ENCODE measurements at regions not wholly inside any gene's neighbourhood (a gene's known extent, or its start where the extent isn't known, plus 50 kb on each side); places are given as distances from the start of the nearest gene placed in this dataset.

DNA sequence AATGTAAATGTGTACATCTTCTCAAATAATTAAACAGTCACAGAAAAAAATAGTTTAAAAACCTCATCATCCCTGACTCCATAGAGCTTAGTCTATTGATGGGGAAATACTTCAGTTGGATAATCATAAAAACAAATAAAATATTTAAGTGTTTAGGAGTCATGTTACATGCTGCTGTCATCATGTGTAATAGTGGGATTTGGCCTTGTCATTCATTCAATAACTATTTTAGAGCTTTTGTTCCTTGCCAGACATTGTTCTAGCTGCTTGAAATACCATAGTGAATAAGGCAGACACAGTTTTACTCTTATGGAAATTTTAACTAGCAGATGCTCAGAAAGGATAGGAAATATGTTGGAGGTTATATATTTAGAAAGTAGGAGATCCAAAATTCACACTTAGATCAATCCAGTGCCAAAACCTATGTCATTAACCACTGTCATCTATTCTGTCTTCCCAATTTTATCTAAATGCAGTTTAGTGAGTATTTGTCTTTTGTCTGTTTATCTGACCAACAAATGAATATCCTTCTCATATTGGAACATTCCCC lies 324.7 kb downstream of the CASP12 start:
- no peak overlapping the region for H2AFZ ChIP-seq (ENCODE audit: low read length)
- TF ChIP-seq EZH2phosphoT487 (IDR thresholded peaks at IDR 0.05; ENCODE audit: borderline replicate concordance) = no peak
- TF ChIP-seq CTCF (conservative IDR thresholded peaks at IDR 0.05; ENCODE audit: low read length) = no peak
- H3K4me3 ChIP-seq (ENCODE audit: low read length, poor library complexity, severe bottlenecking) = no peak overlapping the region
- no peaks in the 10 kb centered on the region for H3K9me2 ChIP-seq (replicated peaks; ENCODE audit: low read depth, low read length)
- H3K9me3 ChIP-seq (ENCODE audit: insufficient read depth, low read depth, low read length) = no peaks in the 10 kb centered on the region
- no peaks in the 10 kb centered on the region for H3F3A ChIP-seq (ENCODE audit: low read depth)
- no peaks in the 10 kb centered on the region for H3K79me2 ChIP-seq (ENCODE audit: insufficient read depth, low read length)
- no peaks in the 10 kb centered on the region for H4K20me1 ChIP-seq (ENCODE audit: insufficient read depth, low read length, poor library complexity, severe bottlenecking)
- peaks cover 5% of the 10 kb centered on the region for H3K4me1 ChIP-seq (ENCODE audit: insufficient read depth, low read length, poor library complexity, severe bottlenecking)
- no peak overlapping the region for H3K4me2 ChIP-seq (ENCODE audit: low read depth, low read length, poor library complexity, severe bottlenecking)
- H3K9ac ChIP-seq (ENCODE audit: low read depth, low read length, poor library complexity, severe bottlenecking) = no peak overlapping the region
- H3K27me3 ChIP-seq (ENCODE audit: insufficient read depth, low read length, poor library complexity, severe bottlenecking) = no peaks in the 10 kb centered on the region
- H3K36me3 ChIP-seq (ENCODE audit: insufficient read depth, low read length) = no peaks in the 10 kb centered on the region

GRCh38 chr11:104572279-104572678 lies 326.0 kb downstream of the CASP12 start:
- H3K27me3 ChIP-seq (ENCODE audit: insufficient read depth, low read length, poor library complexity, severe bottlenecking) = no peaks in the 10 kb centered on the region
- no peak for TF ChIP-seq EZH2phosphoT487 (IDR thresholded peaks at IDR 0.05; ENCODE audit: borderline replicate concordance)
- no peak for TF ChIP-seq CTCF (conservative IDR thresholded peaks at IDR 0.05; ENCODE audit: low read length)
- H3K4me1 ChIP-seq (ENCODE audit: insufficient read depth, low read length, poor library complexity, severe bottlenecking) = peaks cover 5% of the 10 kb centered on the region
- no peak overlapping the region for H2AFZ ChIP-seq (ENCODE audit: low read length)
- no peaks in the 10 kb centered on the region for H3F3A ChIP-seq (ENCODE audit: low read depth)
- no peak overlapping the region for H3K4me2 ChIP-seq (ENCODE audit: low read depth, low read length, poor library complexity, severe bottlenecking)
- no peaks in the 10 kb centered on the region for H3K79me2 ChIP-seq (ENCODE audit: insufficient read depth, low read length)
- H3K9ac ChIP-seq (ENCODE audit: low read depth, low read length, poor library complexity, severe bottlenecking) = no peak overlapping the region
- no peak overlapping the region for H3K4me3 ChIP-seq (ENCODE audit: low read length, poor library complexity, severe bottlenecking)
- no peaks in the 10 kb centered on the region for H3K9me2 ChIP-seq (replicated peaks; ENCODE audit: low read depth, low read length)
- no peaks in the 10 kb centered on the region for H3K36me3 ChIP-seq (ENCODE audit: insufficient read depth, low read length)
- no peaks in the 10 kb centered on the region for H3K9me3 ChIP-seq (ENCODE audit: insufficient read depth, low read depth, low read length)
- H4K20me1 ChIP-seq (ENCODE audit: insufficient read depth, low read length, poor library complexity, severe bottlenecking) = no peaks in the 10 kb centered on the region

- Histone ChIP-seq H3K9me2 (replicated peaks; ENCODE audit: low read depth, low read length) (no peaks in the 10 kb centered on the region), H3K9ac (ENCODE audit: low read depth, low read length, poor library complexity, severe bottlenecking) (no peak overlapping the region), H3K4me3 (ENCODE audit: low read length, poor library complexity, severe bottlenecking) (no peak overlapping the region), H2AFZ (ENCODE audit: low read length) (no peak overlapping the region), H4K20me1 (ENCODE audit: insufficient read depth, low read length, poor library complexity, severe bottlenecking) (no peaks in the 10 kb centered on the region), H3K79me2 (ENCODE audit: insufficient read depth, low read length) (no peaks in the 10 kb centered on the region), H3K4me2 (ENCODE audit: low read depth, low read length, poor library complexity, severe bottlenecking) (no peak overlapping the region), H3K9me3 (ENCODE audit: insufficient read depth, low read depth, low read length) (no peaks in the 10 kb centered on the region), H3F3A (ENCODE audit: low read depth) (no peaks in the 10 kb centered on the region), H3K4me1 (ENCODE audit: insufficient read depth, low read length, poor library complexity, severe bottlenecking) (peaks cover 5% of the 10 kb centered on the region), H3K27me3 (ENCODE audit: insufficient read depth, low read length, poor library complexity, severe bottlenecking) (no peaks in the 10 kb centered on the region), H3K36me3 (ENCODE audit: insufficient read depth, low read length) (no peaks in the 10 kb centered on the region)
- TF ChIP-seq EZH2phosphoT487 (IDR thresholded peaks at IDR 0.05; ENCODE audit: borderline replicate concordance) (no peak), CTCF (conservative IDR thresholded peaks at IDR 0.05; ENCODE audit: low read length) (no peak)
These were observed 328.1 kb downstream of the CASP12 start for GRCh38 chr11:104570078-104570701.

Data from Loucy (cell line).